ENCODE measurements at regions not wholly inside any gene's neighbourhood (a gene's known extent, or its start where the extent isn't known, plus 50 kb on each side); places are given as distances from the start of the nearest gene placed in this dataset.

GRCh38 chr22:48180631-48181030 is 1418.2 kb downstream of the TBC1D22A start:
- DNase-seq (ENCODE audit: low read depth in 2 of 3, low spot score in 2 of 3): no peak

- DNase-seq (ENCODE audit: low read depth in 2 of 3, low spot score in 2 of 3): no peak
Measured at GRCh38 chr22:48179571-48180546, 1417.4 kb downstream of the TBC1D22A start.

GRCh38 chr22:48178536-48178935 is 1416.1 kb downstream of the TBC1D22A start:
- no peak for DNase-seq (ENCODE audit: low read depth in 2 of 3, low spot score in 2 of 3)

DNA sequence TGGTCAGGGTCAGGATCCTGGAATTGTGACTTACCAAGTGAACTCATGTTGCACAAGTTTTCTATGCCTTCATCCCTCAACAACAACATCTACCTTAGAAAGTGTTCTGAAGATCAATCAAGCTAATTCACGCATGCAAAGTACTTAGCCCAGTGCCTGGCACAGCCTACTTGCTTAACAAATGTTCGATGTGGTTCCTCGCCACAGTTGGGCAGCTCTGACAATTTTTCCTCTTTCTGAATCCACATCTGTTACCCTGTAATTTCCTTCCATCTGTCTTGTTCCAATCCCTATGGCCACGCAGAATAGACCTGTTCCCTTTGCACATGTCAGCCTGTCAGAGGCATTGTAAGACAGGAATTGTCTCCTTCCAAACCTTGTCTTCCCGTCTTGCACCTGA is 1415.2 kb downstream of the TBC1D22A start:
- DNase-seq (ENCODE audit: low read depth in 2 of 3, low spot score in 2 of 3): no peak

GRCh38 chr22:48175721-48176120 is 1413.3 kb downstream of the TBC1D22A start:
- DNase-seq (ENCODE audit: low read depth in 2 of 3, low spot score in 2 of 3): no peak

- no peak for DNase-seq (ENCODE audit: low read depth in 2 of 3, low spot score in 2 of 3)
Measured at GRCh38 chr22:48173773-48174160, 1411.3 kb downstream of the TBC1D22A start.

GRCh38 chr22:48173061-48173772 is 1410.8 kb downstream of the TBC1D22A start:
- DNase-seq (ENCODE audit: low read depth in 2 of 3, low spot score in 2 of 3): no peak

GRCh38 chr22:48171271-48171691 is 1408.8 kb downstream of the TBC1D22A start:
- no peak for DNase-seq (ENCODE audit: low read depth in 2 of 3, low spot score in 2 of 3)

GRCh38 chr22:48169227-48169626 is 1406.8 kb downstream of the TBC1D22A start:
- no peak for DNase-seq (ENCODE audit: low read depth in 2 of 3, low spot score in 2 of 3)

DNA sequence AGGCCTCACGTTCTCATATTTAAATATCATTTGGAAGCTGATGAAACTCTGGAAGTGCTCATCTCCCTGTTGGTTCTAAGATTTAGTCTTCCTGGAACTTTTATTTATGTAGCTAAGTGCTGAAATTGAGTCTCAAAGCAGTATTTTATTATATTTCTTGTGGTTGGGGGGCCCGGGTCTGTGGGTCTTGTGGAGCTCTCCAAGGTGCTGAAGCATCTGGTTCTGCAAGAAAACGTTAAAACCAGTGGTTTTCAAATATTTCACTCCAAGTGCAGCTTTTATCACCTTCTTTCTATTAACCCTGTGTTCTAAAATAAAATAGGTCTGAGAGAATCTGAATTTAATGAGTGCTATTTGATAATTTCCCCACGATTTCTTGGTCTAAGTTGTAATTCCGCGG is 1404.8 kb downstream of the TBC1D22A start:
- DNase-seq (ENCODE audit: low read depth in 2 of 3, low spot score in 2 of 3): no peak

GRCh38 chr22:48161298-48161697 is 1398.8 kb downstream of the TBC1D22A start:
- DNase-seq (ENCODE audit: low read depth in 2 of 3, low spot score in 2 of 3): no peak

DNA sequence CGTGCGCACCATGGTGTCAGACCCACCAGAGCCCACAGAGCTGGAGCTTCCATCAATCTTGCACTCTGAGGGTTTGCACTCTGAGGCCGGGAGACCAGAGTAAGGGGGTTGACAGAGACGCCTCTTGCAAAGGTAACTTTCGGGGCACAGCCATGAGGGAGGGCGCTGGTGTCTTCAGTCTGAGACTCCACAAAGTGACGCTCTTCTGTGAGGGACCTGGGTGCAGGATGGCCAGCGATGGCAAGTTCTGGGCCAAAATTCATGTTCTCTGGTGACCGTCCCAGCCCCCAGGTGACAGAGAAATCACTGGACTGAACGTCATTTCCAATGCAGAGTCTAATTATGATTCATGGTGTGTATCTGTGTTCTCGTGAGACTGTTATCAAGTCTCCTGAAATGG is 1395.2 kb downstream of the TBC1D22A start:
- DNase-seq (ENCODE audit: low read depth in 2 of 3, low spot score in 2 of 3): no peak

GRCh38 chr22:48156603-48157355 is 1394.3 kb downstream of the TBC1D22A start:
- DNase-seq (ENCODE audit: low read depth in 2 of 3, low spot score in 2 of 3): no peak

- no peak for DNase-seq (ENCODE audit: low read depth in 2 of 3, low spot score in 2 of 3)
Measured at GRCh38 chr22:48155446-48155845, 1393.0 kb downstream of the TBC1D22A start.

GRCh38 chr22:48154943-48155240 is 1392.4 kb downstream of the TBC1D22A start:
- DNase-seq (ENCODE audit: low read depth in 2 of 3, low spot score in 2 of 3): no peak

- no peak for DNase-seq (ENCODE audit: low read depth in 2 of 3, low spot score in 2 of 3)
Measured at GRCh38 chr22:48154169-48154942, 1391.9 kb downstream of the TBC1D22A start.

- no peak for DNase-seq (ENCODE audit: low read depth in 2 of 3, low spot score in 2 of 3)
Measured at GRCh38 chr22:48153726-48154125, 1391.3 kb downstream of the TBC1D22A start.

GRCh38 chr22:48152916-48153315 is 1390.5 kb downstream of the TBC1D22A start:
- DNase-seq (ENCODE audit: low read depth in 2 of 3, low spot score in 2 of 3): no peak

DNA sequence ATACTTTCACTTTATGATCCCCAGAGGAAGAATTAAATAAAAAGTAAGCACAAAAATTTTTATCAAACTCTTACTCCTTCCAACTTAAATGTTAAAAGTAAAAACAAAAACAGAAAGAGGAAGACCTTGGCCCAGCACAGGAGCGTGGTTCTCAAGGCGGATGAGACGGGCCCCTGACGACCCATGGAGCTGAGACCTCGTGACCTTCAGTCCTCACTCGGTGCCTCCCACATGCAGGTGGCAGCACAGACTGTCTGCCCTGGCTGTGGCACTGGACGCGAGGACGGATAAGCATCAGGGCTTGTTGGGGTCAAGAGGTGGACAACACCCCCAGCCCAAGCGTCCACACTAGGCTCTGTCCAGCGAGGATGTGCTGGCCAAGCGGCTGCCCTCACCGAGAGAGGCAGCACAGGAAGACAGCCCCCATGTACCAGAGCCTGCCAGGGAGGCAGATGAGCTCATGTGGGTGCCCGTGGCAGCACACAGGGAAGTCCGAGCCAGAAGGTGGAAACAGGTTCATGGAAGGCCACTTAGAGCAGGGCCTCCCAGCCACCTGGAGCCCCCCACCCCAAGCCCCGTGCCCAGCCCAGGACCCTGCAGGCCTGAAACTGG is 1389.8 kb downstream of the TBC1D22A start:
- no peak for DNase-seq (ENCODE audit: low read depth in 2 of 3, low spot score in 2 of 3)

DNA sequence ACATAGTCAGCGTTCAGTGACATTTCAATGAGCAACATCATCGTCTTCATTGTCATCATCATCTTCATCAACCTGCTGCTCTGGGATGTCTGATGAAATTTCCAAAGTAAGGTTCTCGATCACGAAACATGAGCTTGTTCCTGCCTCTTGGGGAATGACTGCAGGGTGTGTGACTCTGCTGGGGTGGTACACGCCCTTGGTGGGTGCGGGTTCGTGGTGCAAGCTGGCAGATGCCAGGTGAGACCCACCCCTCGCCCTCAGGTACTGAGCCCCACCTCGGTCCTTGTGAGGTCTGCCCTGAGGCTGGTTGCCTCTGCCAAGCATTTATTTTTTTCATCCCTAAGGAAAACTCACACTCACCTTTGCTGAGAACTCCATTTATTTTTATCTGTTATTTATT is 1389.2 kb downstream of the TBC1D22A start:
- DNase-seq (ENCODE audit: low read depth in 2 of 3, low spot score in 2 of 3): no peak

Data from activated CD8-positive, alpha-beta memory T cell treated with anti-CD3 and anti-CD28 coated beads for 48 hours (primary cell).